ENCODE measurements at regions not wholly inside any gene's neighbourhood (a gene's known extent, or its start where the extent isn't known, plus 50 kb on each side); places are given as distances from the start of the nearest gene placed in this dataset.

- Histone ChIP-seq H3K36me3 (no peaks in the 10 kb centered on the region), H3K4me3 (no peak overlapping the region), H3K4me1 (peaks cover 0 to 52% (median 29%) of the 10 kb centered on the region in 4 donors), H3K27ac (peak overlapping the region in 3 of 4 donors; percentile 18 to 72 (median 70)), H3K9me3 (no peaks in the 10 kb centered on the region), H3K27me3 (no peaks in the 10 kb centered on the region)
- intact Hi-C loops (cut with DNase I), result loop anchor here (10.0 kb wide), 1 partner anchor 155 kb away; the partner anchor contains the start of gene FIBIN
- no peak for TF ChIP-seq CTCF (IDR thresholded peaks at IDR 0.05)
- TF ChIP-seq POLR2AphosphoS5 (IDR thresholded peaks at IDR 0.05), result no peak
- no peak for TF ChIP-seq EP300 (IDR thresholded peaks at IDR 0.05)
- TF ChIP-seq POLR2A (IDR thresholded peaks at IDR 0.05), result no peak
- DNase-seq, result no peak
- 91 to 95% methylated on average over 3 of the region's 3 CpGs for WGBS, 2 donors
Measured at GRCh38 chr11:26839911-26840698, 118.2 kb upstream of the SLC5A12 start.

GRCh38 chr11:26841818-26842473 lies 120.1 kb upstream of the SLC5A12 start:
- no peak for DNase-seq
- no peaks in the 10 kb centered on the region for H3K9me3 ChIP-seq
- H3K27ac ChIP-seq, result peak overlapping the region; percentile 61 to 77 (median 71)
- no peaks in the 10 kb centered on the region for H3K36me3 ChIP-seq
- peaks cover 0 to 53% (median 30%) of the 10 kb centered on the region in 4 donors for H3K4me1 ChIP-seq
- TF ChIP-seq POLR2AphosphoS5 (IDR thresholded peaks at IDR 0.05) (no peak), EP300 (IDR thresholded peaks at IDR 0.05) (no peak)
- no peaks in the 10 kb centered on the region for H3K27me3 ChIP-seq
- H3K4me3 ChIP-seq, result no peak overlapping the region
- 66 to 72% methylated on average over 2 of the region's 2 CpGs for WGBS, 2 donors
- intact Hi-C loops (cut with DNase I), result loop anchor here (10.0 kb wide), 1 partner anchor 153 kb away; the partner anchor contains the start of gene FIBIN

- TF ChIP-seq POLR2AphosphoS5 (IDR thresholded peaks at IDR 0.05) (peak in 1 of 4 donors; percentile 29), EP300 (IDR thresholded peaks at IDR 0.05) (no peak), CTCF (IDR thresholded peaks at IDR 0.05) (no peak), POLR2A (IDR thresholded peaks at IDR 0.05) (no peak)
- 66 to 73% methylated on average over 3 of the region's 3 CpGs for WGBS, 2 donors
Measured at GRCh38 chr11:26842478-26843282, 120.8 kb upstream of the SLC5A12 start.

GRCh38 chr11:26843539-26843938 lies 121.7 kb upstream of the SLC5A12 start:
- TF ChIP-seq CTCF (IDR thresholded peaks at IDR 0.05), result no peak
- no peak for TF ChIP-seq POLR2A (IDR thresholded peaks at IDR 0.05)
- WGBS, 2 donors, result 75 to 78% methylated on average over 2 of the region's 2 CpGs
- peaks cover 0 to 63% (median 41%) of the 10 kb centered on the region in 4 donors for H3K4me1 ChIP-seq

More at GRCh38 chr11:26842478-26843282, 120.8 kb upstream of the SLC5A12 start:
- DNase-seq, result peak; percentile 63
- peaks cover 0 to 61% (median 34%) of the 10 kb centered on the region in 4 donors for H3K4me1 ChIP-seq
- H3K36me3 ChIP-seq, result no peaks in the 10 kb centered on the region
- H3K9me3 ChIP-seq, result no peaks in the 10 kb centered on the region
- intact Hi-C loops (cut with DNase I), result loop anchor here (10.0 kb wide), 1 partner anchor 152 kb away; the partner anchor contains the start of gene FIBIN
- H3K27ac ChIP-seq, result peak overlapping the region; percentile 61 to 77 (median 71)
- no peaks in the 10 kb centered on the region for H3K27me3 ChIP-seq
- no peak overlapping the region for H3K4me3 ChIP-seq

More at GRCh38 chr11:26843539-26843938, 121.7 kb upstream of the SLC5A12 start:
- no peak for DNase-seq
- Histone ChIP-seq H3K27ac (peak overlapping the region in 3 of 4 donors; percentile 70 to 77 (median 72)), H3K36me3 (no peaks in the 10 kb centered on the region), H3K27me3 (no peaks in the 10 kb centered on the region), H3K4me3 (no peak overlapping the region), H3K9me3 (no peaks in the 10 kb centered on the region)
- intact Hi-C loops (cut with DNase I), result loop anchor here (10.0 kb wide), 1 partner anchor 151 kb away; the partner anchor contains the start of gene FIBIN
